GM12892 (cell line): ENCODE measurements at regions not wholly inside any gene's neighbourhood (a gene's known extent, or its start where the extent isn't known, plus 50 kb on each side); places are given as distances from the start of the nearest gene placed in this dataset.
"Not testable (repeated sequence)": the region's sequence is repeated elsewhere in the genome, so short reads cannot be mapped to it uniquely, and the experiment has no call there.

ENCODE experiments used
- DNase-seq: peaks from one replicate; pipeline ENCODE4 v3.0.0; 2011; ENCODE audit not compliant: insufficient read length
- FAIRE-seq: peaks from 2 replicates; lab custom pipeline; 2011; peaks lifted over from hg19 to GRCh38; lab: Jason Lieb, UNC
- POLR2A ChIP-seq: IDR thresholded peaks from 2 replicates; pipeline ENCODE4 v1.6.1; 2011; ENCODE audit warnings: low read depth, low read length, control low read depth
- POLR2AphosphoS5 ChIP-seq: IDR thresholded peaks from 2 replicates; pipeline ENCODE4 v1.6.1; 2011; ENCODE audit warnings: low read depth, low read length, control low read depth
- TAF1 ChIP-seq: IDR thresholded peaks from 2 replicates; pipeline ENCODE4 v1.6.1; 2011; ENCODE audit warnings: low read depth, mild to moderate bottlenecking, control low read depth, low read length, borderline replicate concordance

- no peak for TF ChIP-seq TAF1
- TF ChIP-seq POLR2A, result no peak
- DNase-seq (no peak), FAIRE-seq (no peak)
Measured at GRCh38 chr17:14442798-14443528, 142.1 kb downstream of the HS3ST3B1 start.

GRCh38 chr17:14437176-14437575 is 136.3 kb downstream of the HS3ST3B1 start:
- no peak for TF ChIP-seq TAF1
- no peak for TF ChIP-seq POLR2AphosphoS5
- no peak for TF ChIP-seq POLR2A
- FAIRE-seq (no peak), DNase-seq (no peak)

- FAIRE-seq, result no peak
- DNase-seq, result no peak
- no peak for TF ChIP-seq POLR2A
- no peak for TF ChIP-seq POLR2AphosphoS5
- no peak for TF ChIP-seq TAF1
Measured at GRCh38 chr17:14436266-14436665, 135.4 kb downstream of the HS3ST3B1 start.

- DNase-seq (no peak), FAIRE-seq (peak; percentile 56)
- TF ChIP-seq POLR2AphosphoS5 (no peak), POLR2A (no peak), TAF1 (no peak)
Measured at GRCh38 chr17:14434506-14434905, 133.6 kb downstream of the HS3ST3B1 start.

GRCh38 chr17:14432079-14432478 is 131.2 kb downstream of the HS3ST3B1 start:
- DNase-seq (no peak), FAIRE-seq (no peak)
- no peak for TF ChIP-seq POLR2A
- no peak for TF ChIP-seq TAF1
- TF ChIP-seq POLR2AphosphoS5, result no peak

GRCh38 chr17:14429084-14429483 is 128.2 kb downstream of the HS3ST3B1 start:
- TF ChIP-seq TAF1 (no peak), POLR2A (no peak), POLR2AphosphoS5 (no peak)
- FAIRE-seq (no peak), DNase-seq (no peak)

- peak; percentile 67 for FAIRE-seq
- no peak for TF ChIP-seq TAF1
- no peak for TF ChIP-seq POLR2A
- no peak for TF ChIP-seq POLR2AphosphoS5
- DNase-seq, result no peak
Measured at GRCh38 chr17:14428648-14429029, 127.8 kb downstream of the HS3ST3B1 start.

- no peak for DNase-seq
- FAIRE-seq, result no peak
- TF ChIP-seq POLR2A, result no peak
- TF ChIP-seq POLR2AphosphoS5, result no peak
- TF ChIP-seq TAF1, result no peak
Measured at GRCh38 chr17:14427900-14428647, 127.2 kb downstream of the HS3ST3B1 start.

- not testable (repeated sequence) for FAIRE-seq, DNase-seq
Measured at GRCh38 chr17:14423156-14423555, 122.3 kb downstream of the HS3ST3B1 start.

- DNase-seq, result no peak
Measured at GRCh38 chr17:14417336-14417735, 116.5 kb downstream of the HS3ST3B1 start.

GRCh38 chr17:14409292-14409691 is 108.4 kb downstream of the HS3ST3B1 start:
- DNase-seq (no peak), FAIRE-seq (no peak)
- TF ChIP-seq POLR2A (no peak), POLR2AphosphoS5 (no peak), TAF1 (no peak)

More at GRCh38 chr17:14417336-14417735, 116.5 kb downstream of the HS3ST3B1 start:
- no peak for TF ChIP-seq POLR2A
- no peak for TF ChIP-seq TAF1
- TF ChIP-seq POLR2AphosphoS5, result no peak
- no peak for FAIRE-seq

GRCh38 chr17:14407541-14407940 is 106.7 kb downstream of the HS3ST3B1 start:
- DNase-seq (no peak), FAIRE-seq (no peak)
- TF ChIP-seq TAF1 (no peak), POLR2AphosphoS5 (no peak), POLR2A (no peak)
